ENCODE measurements at regions not wholly inside any gene's neighbourhood (a gene's known extent, or its start where the extent isn't known, plus 50 kb on each side); places are given as distances from the start of the nearest gene placed in this dataset.

DNA sequence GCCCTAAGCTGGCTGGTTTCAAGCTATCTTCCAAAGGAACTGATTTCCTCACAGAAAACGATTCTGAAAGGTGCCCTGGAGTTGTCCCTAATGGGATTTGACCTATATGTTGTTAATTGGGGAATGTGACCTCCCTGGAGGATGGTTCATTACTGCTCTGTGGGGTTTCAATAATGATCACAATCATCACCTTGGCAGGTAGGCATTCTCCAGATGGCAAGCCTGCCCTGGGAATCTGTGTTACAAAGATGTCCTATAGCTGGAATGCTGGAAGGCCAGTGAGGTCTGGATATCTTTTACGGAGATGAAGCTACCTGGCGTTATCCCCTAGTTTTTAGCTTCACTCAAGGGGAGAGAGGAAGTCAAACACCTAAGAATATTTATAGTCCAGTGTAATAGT, 167.6 kb downstream of the TTC8 start:
- Histone ChIP-seq H3K4me1 (peaks cover 7% of the 10 kb centered on the region), H3K27ac (no peak overlapping the region), H3K27me3 (ENCODE audit: low read depth) (no peaks in the 10 kb centered on the region), H3K36me3 (no peaks in the 10 kb centered on the region), H3K9me3 (no peaks in the 10 kb centered on the region), H3K4me3 (no peak overlapping the region)
- TF ChIP-seq, protein P1, sequence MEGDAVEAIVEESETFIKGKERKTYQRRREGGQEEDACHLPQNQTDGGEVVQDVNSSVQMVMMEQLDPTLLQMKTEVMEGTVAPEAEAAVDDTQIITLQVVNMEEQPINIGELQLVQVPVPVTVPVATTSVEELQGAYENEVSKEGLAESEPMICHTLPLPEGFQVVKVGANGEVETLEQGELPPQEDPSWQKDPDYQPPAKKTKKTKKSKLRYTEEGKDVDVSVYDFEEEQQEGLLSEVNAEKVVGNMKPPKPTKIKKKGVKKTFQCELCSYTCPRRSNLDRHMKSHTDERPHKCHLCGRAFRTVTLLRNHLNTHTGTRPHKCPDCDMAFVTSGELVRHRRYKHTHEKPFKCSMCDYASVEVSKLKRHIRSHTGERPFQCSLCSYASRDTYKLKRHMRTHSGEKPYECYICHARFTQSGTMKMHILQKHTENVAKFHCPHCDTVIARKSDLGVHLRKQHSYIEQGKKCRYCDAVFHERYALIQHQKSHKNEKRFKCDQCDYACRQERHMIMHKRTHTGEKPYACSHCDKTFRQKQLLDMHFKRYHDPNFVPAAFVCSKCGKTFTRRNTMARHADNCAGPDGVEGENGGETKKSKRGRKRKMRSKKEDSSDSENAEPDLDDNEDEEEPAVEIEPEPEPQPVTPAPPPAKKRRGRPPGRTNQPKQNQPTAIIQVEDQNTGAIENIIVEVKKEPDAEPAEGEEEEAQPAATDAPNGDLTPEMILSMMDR (IDR thresholded peaks at IDR 0.05), result no peak
- DNase-seq, result no peak
- ATAC-seq, result no peak
- intact Hi-C loops (cut with DNase I), result no loop called here

DNA sequence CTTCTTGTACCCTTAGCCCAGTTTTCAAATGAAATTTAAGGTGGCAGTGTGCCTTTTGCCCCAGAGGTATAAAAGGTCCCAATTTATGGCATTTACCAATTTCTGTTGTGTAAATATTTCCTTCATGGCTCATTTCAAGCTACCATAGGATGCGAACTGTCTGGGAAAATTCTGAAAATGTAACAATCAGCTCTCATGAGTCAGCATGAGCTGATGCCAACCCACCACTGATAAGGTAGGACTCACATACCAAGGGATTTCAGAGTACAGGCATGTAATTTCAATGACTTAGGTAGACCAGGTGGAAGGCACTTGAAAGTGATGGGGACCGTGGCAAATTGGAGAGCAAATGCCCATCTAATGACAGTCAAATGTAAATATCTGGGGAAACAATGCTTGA, 169.5 kb downstream of the TTC8 start:
- Histone ChIP-seq H3K9me3 (no peaks in the 10 kb centered on the region), H3K4me3 (no peak overlapping the region), H3K36me3 (no peaks in the 10 kb centered on the region), H3K27ac (no peak overlapping the region), H3K4me1 (peaks cover 7% of the 10 kb centered on the region), H3K27me3 (ENCODE audit: low read depth) (no peaks in the 10 kb centered on the region)
- no peak for DNase-seq
- TF ChIP-seq, protein P1 (IDR thresholded peaks at IDR 0.05), result no peak
- no peak for ATAC-seq
- intact Hi-C loops (cut with DNase I), result no loop called here

DNA sequence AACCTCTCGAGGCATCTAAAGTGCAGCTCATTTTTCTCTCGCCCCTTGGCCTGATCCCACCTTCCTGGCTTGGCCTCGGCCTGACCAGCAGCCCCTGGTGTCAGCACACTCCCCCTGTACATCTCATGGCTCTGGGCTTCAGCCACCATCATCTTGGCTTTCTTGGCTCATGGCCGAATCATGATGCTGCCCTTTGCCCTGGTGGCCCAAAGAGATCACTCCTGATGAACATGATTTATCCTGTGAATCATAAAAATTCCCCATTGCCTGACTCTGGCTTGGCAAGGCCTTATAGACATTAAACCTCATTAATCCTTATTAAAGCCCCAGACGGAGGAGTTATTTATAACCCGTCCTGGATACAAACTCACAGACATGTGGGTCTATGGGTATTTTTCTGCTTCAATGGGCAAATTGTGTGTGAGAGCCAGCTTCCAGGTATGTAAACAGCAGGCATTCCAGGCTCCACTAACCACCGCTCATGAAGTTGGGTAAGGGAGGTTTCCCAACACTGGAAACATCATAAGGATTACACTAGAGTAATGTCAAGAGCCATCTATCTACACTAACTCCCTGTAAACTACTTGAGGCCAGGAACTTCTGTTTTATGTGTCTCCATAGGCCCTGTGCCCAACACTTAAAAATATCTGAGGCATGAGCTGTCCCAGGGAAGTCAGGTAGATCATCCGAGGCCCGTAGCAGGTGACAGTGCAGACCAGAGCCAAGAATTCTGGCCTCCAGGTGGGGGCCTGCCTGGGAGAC, 171.2 kb downstream of the TTC8 start:
- peaks cover 7% of the 10 kb centered on the region for H3K4me1 ChIP-seq
- TF ChIP-seq, protein P1 (IDR thresholded peaks at IDR 0.05), result no peak
- no peak overlapping the region for H3K4me3 ChIP-seq
- no peak overlapping the region for H3K27ac ChIP-seq
- H3K9me3 ChIP-seq, result no peaks in the 10 kb centered on the region
- H3K36me3 ChIP-seq, result no peaks in the 10 kb centered on the region
- H3K27me3 ChIP-seq (ENCODE audit: low read depth), result no peaks in the 10 kb centered on the region
- DNase-seq (no peak), ATAC-seq (peak; percentile 60 to 80)
- intact Hi-C loops (cut with DNase I), result no loop called here

DNA sequence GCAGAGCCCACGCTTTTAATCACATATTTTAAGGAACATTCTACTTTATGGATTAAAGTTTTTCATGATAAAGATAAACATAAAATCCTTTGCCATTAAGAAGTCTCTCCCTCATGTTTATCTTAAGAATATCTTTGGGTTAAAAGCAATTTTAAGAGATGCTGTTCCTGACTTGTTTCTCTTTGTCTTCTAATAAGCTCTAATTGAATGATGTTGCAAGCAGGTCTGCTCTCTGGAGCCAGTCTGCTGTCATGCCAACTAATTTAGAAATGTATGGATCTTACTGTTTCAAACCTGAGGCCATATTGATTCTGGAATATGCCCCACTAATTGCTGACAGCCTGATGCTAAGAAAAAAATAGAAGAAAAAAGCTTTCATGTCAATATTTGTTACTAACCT, 173.6 kb downstream of the TTC8 start:
- Histone ChIP-seq H3K36me3 (no peaks in the 10 kb centered on the region), H3K4me1 (peaks cover 7% of the 10 kb centered on the region), H3K27me3 (ENCODE audit: low read depth) (no peaks in the 10 kb centered on the region), H3K27ac (no peak overlapping the region), H3K9me3 (no peaks in the 10 kb centered on the region), H3K4me3 (no peak overlapping the region)
- intact Hi-C loops (cut with DNase I), result no loop called here
- TF ChIP-seq, protein P1 (IDR thresholded peaks at IDR 0.05), result no peak
- no peak for ATAC-seq
- DNase-seq, result no peak

DNA sequence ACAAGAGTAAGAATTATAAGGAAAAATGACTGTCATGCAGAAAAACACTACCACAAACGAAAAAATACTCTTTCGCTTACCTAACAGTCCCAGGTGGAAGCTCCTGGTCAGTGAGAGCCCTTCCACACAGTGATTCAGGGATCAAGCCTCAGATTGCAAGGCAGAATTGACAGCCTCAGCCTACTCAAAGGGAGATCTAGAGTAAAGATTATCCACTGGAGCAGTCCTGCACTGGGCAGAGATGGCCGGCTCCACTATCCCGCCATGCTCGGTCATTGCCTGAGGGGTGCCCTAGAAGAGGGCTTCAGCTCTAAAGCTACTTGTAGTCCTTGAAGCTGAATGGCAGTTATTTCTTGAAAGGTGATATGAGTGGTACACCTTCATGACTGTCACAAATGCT, 174.7 kb downstream of the TTC8 start:
- no peaks in the 10 kb centered on the region for H3K9me3 ChIP-seq
- DNase-seq (no peak), ATAC-seq (no peak)
- no peak overlapping the region for H3K27ac ChIP-seq
- no peaks in the 10 kb centered on the region for H3K27me3 ChIP-seq (ENCODE audit: low read depth)
- H3K4me3 ChIP-seq, result no peak overlapping the region
- H3K36me3 ChIP-seq, result no peaks in the 10 kb centered on the region
- intact Hi-C loops (cut with DNase I), result no loop called here
- TF ChIP-seq, protein P1 (IDR thresholded peaks at IDR 0.05), result no peak
- peaks cover 7% of the 10 kb centered on the region for H3K4me1 ChIP-seq

All from lower lobe of right lung (tissue), 2 donors.